Upper lobe of left lung (tissue), 6 donors: ENCODE measurements at regions not wholly inside any gene's neighbourhood (a gene's known extent, or its start where the extent isn't known, plus 50 kb on each side); places are given as distances from the start of the nearest gene placed in this dataset.

Source experiments
- ATAC-seq, 2 donors: fragments of 200-7000 bp; cut with Tn5 transposase; one replicate each; pipeline ENCODE4 v1.9.1; 2022; ENCODE audit warnings: mild to moderate bottlenecking in 2 of 2, moderate library complexity in 2 of 2; ENCODE audit not compliant: low FRiP score in 2 of 2
- DNase-seq, 2 donors: peaks; one replicate each; pipeline ENCODE4 v3.0.0-alpha.2; 2019 to 2020
- H3K27ac ChIP-seq, 4 donors: fragments of 200-600 bp; sonication (generic); one replicate each; pipeline ENCODE4 v1.5.1; 2016 to 2019
- H3K27me3 ChIP-seq, 4 donors: fragments of 200-600 bp; sonication (generic); one replicate each; pipeline ENCODE4 v1.5.1; 2017 to 2019
- H3K36me3 ChIP-seq, 4 donors: fragments of 200-600 bp; sonication (generic); one replicate each; pipeline ENCODE4 v1.5.1; 2016 to 2019
- H3K4me1 ChIP-seq, 4 donors: fragments of 200-600 bp; sonication (generic); one replicate each; pipeline ENCODE4 v1.5.1; 2018 to 2019
- H3K4me3 ChIP-seq, 4 donors: fragments of 200-600 bp; sonication (generic); one replicate each; pipeline ENCODE4 v1.5.1; 2017 to 2019; ENCODE audit warnings: mild to moderate bottlenecking in 2 of 4, moderate library complexity in 1 of 4
- H3K9me3 ChIP-seq, 4 donors: fragments of 200-600 bp; sonication (generic); one replicate each; pipeline ENCODE4 v1.5.1; 2018 to 2019
- EP300 ChIP-seq, 4 donors: sonication (generic); formaldehyde crosslinking; IDR thresholded peaks; one replicate each; pipeline ENCODE4 v1.5.1; 2017; ENCODE audit warnings: antibody characterized with exemption in 4 of 4, control low read depth in 2 of 4
- POLR2A ChIP-seq, 4 donors: fragments of 450-650 bp; IDR thresholded peaks; one replicate each; pipeline ENCODE4 v1.5.1; 2016 to 2017; ENCODE audit warnings: antibody characterized with exemption in 4 of 4, mild to moderate bottlenecking in 2 of 4
- POLR2AphosphoS5 ChIP-seq, 2 donors: sonication (generic); formaldehyde crosslinking; IDR thresholded peaks; one replicate each; pipeline ENCODE4 v1.5.1; 2017; ENCODE audit warnings: antibody characterized with exemption in 2 of 2
- WGBS, 2 donors: methylation state at CpG; one replicate each; pipeline ENCODE4 v1.1.5; 2017 to 2018; 5-methylcytosine and 5-hydroxymethylcytosine counted together
- TF ChIP-seq, protein P1 (sequence below), 6 experiments: fragments of 450-650 bp in 4 of 6; fragments of 200-600 bp in 2 of 6; sonication (generic) in 2 of 6; IDR thresholded peaks; one replicate each; pipeline ENCODE4 v1.5.1; 2016 to 2019; ENCODE audit warnings: antibody characterized with exemption in 6 of 6
- donor health status: DM: no; HTN: no; CAD: no; lungs with moderate emphysema.
- donor health status: DM: no; HTN: yes; CAD: no; lungs with severe emphysema.

DNA sequence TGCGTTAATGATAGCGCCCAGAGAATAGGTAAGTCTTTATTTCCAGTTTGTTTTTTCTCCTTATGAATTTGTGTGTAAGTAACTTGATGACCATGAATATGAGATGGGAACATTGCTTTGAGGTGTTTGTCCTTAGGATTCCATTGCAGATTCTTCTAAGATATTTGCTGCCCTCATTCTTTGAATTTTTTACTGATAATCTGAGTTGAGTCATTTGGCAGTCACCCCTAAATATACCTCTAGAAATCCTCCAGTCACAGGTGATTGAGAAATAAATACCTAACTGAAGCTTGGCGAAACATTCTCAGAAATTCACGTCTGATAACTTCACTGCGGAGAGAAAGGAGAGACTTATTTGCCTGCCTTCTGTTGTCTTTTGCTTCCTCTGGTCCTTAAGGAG lies 345.5 kb downstream of the SQOR start:
- no peaks in the 10 kb centered on the region for H3K4me1 ChIP-seq
- 81 to 87% methylated on average over 5 of the region's 5 CpGs for WGBS, 2 donors
- no peak for TF ChIP-seq EP300 (IDR thresholded peaks at IDR 0.05)
- no peak for TF ChIP-seq POLR2A (IDR thresholded peaks at IDR 0.05)
- TF ChIP-seq, protein P1, sequence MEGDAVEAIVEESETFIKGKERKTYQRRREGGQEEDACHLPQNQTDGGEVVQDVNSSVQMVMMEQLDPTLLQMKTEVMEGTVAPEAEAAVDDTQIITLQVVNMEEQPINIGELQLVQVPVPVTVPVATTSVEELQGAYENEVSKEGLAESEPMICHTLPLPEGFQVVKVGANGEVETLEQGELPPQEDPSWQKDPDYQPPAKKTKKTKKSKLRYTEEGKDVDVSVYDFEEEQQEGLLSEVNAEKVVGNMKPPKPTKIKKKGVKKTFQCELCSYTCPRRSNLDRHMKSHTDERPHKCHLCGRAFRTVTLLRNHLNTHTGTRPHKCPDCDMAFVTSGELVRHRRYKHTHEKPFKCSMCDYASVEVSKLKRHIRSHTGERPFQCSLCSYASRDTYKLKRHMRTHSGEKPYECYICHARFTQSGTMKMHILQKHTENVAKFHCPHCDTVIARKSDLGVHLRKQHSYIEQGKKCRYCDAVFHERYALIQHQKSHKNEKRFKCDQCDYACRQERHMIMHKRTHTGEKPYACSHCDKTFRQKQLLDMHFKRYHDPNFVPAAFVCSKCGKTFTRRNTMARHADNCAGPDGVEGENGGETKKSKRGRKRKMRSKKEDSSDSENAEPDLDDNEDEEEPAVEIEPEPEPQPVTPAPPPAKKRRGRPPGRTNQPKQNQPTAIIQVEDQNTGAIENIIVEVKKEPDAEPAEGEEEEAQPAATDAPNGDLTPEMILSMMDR (IDR thresholded peaks at IDR 0.05): no peak
- ATAC-seq (no peak), DNase-seq (no peak)
- H3K4me3 ChIP-seq: no peak overlapping the region
- H3K9me3 ChIP-seq: peaks cover 0 to under 1% (median 0%) of the 10 kb centered on the region in 4 donors
- H3K27me3 ChIP-seq: no peaks in the 10 kb centered on the region
- no peaks in the 10 kb centered on the region for H3K36me3 ChIP-seq
- no peak overlapping the region for H3K27ac ChIP-seq

DNA sequence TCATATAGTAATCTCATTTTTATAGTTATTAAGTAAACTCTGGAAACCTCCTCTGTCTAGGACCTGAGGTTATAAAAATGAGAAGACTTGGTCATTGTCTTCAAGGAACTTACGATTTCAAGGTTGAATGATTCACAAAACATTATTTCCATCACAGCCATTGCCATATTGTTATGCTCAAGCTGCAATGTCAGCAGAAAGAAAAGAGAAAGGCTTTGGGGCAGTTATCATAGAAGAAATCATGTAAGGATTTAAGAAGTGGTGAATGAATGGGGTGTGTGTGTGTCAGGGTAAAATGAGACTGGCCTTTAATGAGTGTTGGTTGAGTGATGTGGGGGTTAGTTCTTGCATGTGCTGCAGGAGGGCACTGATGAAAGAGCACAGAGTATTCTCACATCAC lies 346.8 kb downstream of the SQOR start:
- Histone ChIP-seq H3K27ac (no peak overlapping the region), H3K9me3 (peaks cover 0 to 5% (median 2%) of the 10 kb centered on the region in 4 donors), H3K27me3 (no peaks in the 10 kb centered on the region), H3K4me1 (no peaks in the 10 kb centered on the region), H3K36me3 (no peaks in the 10 kb centered on the region), H3K4me3 (no peak overlapping the region)
- no peak for TF ChIP-seq EP300 (IDR thresholded peaks at IDR 0.05)
- TF ChIP-seq POLR2AphosphoS5 (IDR thresholded peaks at IDR 0.05): no peak
- TF ChIP-seq POLR2A (IDR thresholded peaks at IDR 0.05): no peak
- TF ChIP-seq, protein P1 (IDR thresholded peaks at IDR 0.05): no peak
- peak in 1 of 2 donors; percentile 57 for ATAC-seq
- no peak for DNase-seq
- WGBS, 2 donors: 76 to 80% methylated on average over 1 of the region's 1 CpG

DNA sequence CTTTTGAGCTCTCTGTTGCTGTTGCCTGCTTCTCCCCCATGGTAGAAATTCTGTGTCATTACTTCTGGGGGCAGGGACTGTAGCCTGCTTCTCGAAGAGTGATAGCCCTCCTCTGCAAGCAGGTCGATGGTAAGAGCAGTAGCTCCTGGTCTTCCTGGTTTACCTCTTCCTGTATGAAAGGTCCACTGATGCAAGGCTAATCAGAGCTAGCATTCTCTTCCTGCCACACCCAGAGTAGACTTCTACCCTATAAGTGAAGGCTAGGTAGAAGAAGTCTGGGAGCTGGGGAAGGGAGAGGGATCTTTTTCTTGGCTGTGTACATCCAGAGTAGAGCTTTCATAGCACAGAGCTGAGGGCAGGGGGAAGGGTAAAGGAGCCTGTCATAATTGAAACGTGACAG lies 357.0 kb downstream of the SQOR start:
- 53 to 65% methylated on average over 3 of the region's 3 CpGs for WGBS, 2 donors
- no peaks in the 10 kb centered on the region for H3K27me3 ChIP-seq
- no peaks in the 10 kb centered on the region for H3K4me1 ChIP-seq
- no peak overlapping the region for H3K4me3 ChIP-seq
- no peaks in the 10 kb centered on the region for H3K36me3 ChIP-seq
- ATAC-seq: no peak
- no peak overlapping the region for H3K27ac ChIP-seq
- no peak for DNase-seq
- peaks cover 0 to 3% (median under 1%) of the 10 kb centered on the region in 4 donors for H3K9me3 ChIP-seq
- TF ChIP-seq POLR2AphosphoS5 (IDR thresholded peaks at IDR 0.05) (no peak), EP300 (IDR thresholded peaks at IDR 0.05) (no peak), POLR2A (IDR thresholded peaks at IDR 0.05) (no peak)
- TF ChIP-seq, protein P1 (IDR thresholded peaks at IDR 0.05): no peak

DNA sequence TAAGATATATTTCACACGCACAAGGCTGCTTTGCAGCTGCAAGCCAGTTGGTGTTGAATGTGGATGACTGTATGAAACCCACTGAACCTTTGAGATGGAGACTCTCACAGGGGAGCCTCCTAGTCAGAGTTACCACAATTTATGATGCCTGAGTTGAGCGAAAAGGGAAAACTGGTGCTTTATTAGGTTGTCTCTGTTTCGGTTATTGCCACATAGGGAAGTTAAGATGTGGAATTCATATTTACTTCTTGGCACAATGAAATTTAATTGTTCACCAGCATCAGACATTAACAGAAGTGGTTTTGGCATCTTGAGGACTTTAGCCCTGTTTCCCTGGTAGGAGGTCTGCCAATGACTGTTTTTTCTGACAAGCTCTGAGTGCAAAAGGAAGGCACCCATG lies 358.2 kb downstream of the SQOR start:
- ATAC-seq (no peak), DNase-seq (no peak)
- H3K27ac ChIP-seq: no peak overlapping the region
- peaks cover 0 to 3% (median 0%) of the 10 kb centered on the region in 4 donors for H3K9me3 ChIP-seq
- no peaks in the 10 kb centered on the region for H3K36me3 ChIP-seq
- WGBS, 2 donors: 87% methylated on average over 3 of the region's 3 CpGs
- H3K4me1 ChIP-seq: no peaks in the 10 kb centered on the region
- TF ChIP-seq POLR2A (IDR thresholded peaks at IDR 0.05): no peak
- TF ChIP-seq EP300 (IDR thresholded peaks at IDR 0.05): no peak
- TF ChIP-seq POLR2AphosphoS5 (IDR thresholded peaks at IDR 0.05): no peak
- TF ChIP-seq, protein P1 (IDR thresholded peaks at IDR 0.05): no peak
- H3K27me3 ChIP-seq: no peaks in the 10 kb centered on the region
- H3K4me3 ChIP-seq: no peak overlapping the region

DNA sequence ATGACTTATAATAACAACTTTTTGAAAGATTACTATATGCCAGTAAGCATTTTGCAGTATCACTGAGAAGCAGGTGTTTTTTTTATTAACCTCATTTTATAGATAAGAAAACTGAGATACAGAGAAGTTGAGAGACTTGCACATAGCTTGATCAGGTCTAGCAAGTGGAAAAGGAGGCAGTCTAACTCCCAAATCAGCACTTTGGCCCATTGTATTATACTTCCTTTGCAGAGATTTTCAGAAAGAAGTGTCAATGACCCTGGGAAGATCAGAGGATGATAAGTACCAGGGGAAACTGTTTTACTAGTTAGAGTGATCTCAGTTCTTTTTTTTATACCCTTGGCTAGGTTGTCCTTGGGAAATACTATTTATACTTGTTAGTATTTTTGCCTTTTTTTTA lies 358.7 kb downstream of the SQOR start:
- DNase-seq: no peak
- Histone ChIP-seq H3K9me3 (peaks cover 0 to 3% (median 0%) of the 10 kb centered on the region in 4 donors), H3K27ac (no peak overlapping the region), H3K36me3 (no peaks in the 10 kb centered on the region), H3K4me3 (no peak overlapping the region), H3K27me3 (no peaks in the 10 kb centered on the region), H3K4me1 (no peaks in the 10 kb centered on the region)
- ATAC-seq: no peak
- TF ChIP-seq, protein P1 (IDR thresholded peaks at IDR 0.05): no peak
- no peak for TF ChIP-seq EP300 (IDR thresholded peaks at IDR 0.05)
- no peak for TF ChIP-seq POLR2AphosphoS5 (IDR thresholded peaks at IDR 0.05)
- no peak for TF ChIP-seq POLR2A (IDR thresholded peaks at IDR 0.05)
